H9 (cell line): ENCODE measurements at regions not wholly inside any gene's neighbourhood (a gene's known extent, or its start where the extent isn't known, plus 50 kb on each side); places are given as distances from the start of the nearest gene placed in this dataset.

Source experiments
- DNase-seq: peaks from one replicate; pipeline ENCODE4 v3.0.0-alpha.2; 2017
- H2AFZ ChIP-seq: one replicate; pipeline ENCODE4 v1.6.1; 2013; ENCODE audit warnings: mild to moderate bottlenecking, low read length, control low read depth, moderate library complexity
- H2AK5ac ChIP-seq: 2 replicates; pipeline ENCODE4 v1.6.1; 2013; ENCODE audit warnings: low read length, control low read depth, mixed read lengths; ENCODE audit not compliant: insufficient read length
- H2BK120ac ChIP-seq: one replicate; pipeline ENCODE4 v1.6.1; 2013; ENCODE audit warnings: low read depth, mild to moderate bottlenecking, low read length, control low read depth, inconsistent platforms; ENCODE audit not compliant: poor library complexity, severe bottlenecking
- H2BK12ac ChIP-seq: 2 replicates; pipeline ENCODE4 v1.6.1; 2013; ENCODE audit warnings: low read length, control low read depth, mixed read lengths, low read depth; ENCODE audit not compliant: insufficient read length
- H2BK15ac ChIP-seq: 2 replicates; pipeline ENCODE4 v1.6.1; 2013; ENCODE audit warnings: low read depth, low read length, control low read depth
- H2BK20ac ChIP-seq: one replicate; pipeline ENCODE4 v1.6.1; 2013; ENCODE audit warnings: low read depth, mild to moderate bottlenecking, low read length, control low read depth, inconsistent platforms; ENCODE audit not compliant: poor library complexity, severe bottlenecking
- H2BK5ac ChIP-seq: 2 replicates; pipeline ENCODE4 v1.6.1; 2013; ENCODE audit warnings: low read length, control low read depth, mixed read lengths; ENCODE audit not compliant: insufficient read length
- H3K14ac ChIP-seq: 2 replicates; pipeline ENCODE4 v1.6.1; 2013; ENCODE audit warnings: low read length, control low read depth; ENCODE audit not compliant: insufficient read depth
- H3K18ac ChIP-seq: 2 replicates; pipeline ENCODE4 v1.6.1; 2013; ENCODE audit warnings: low read depth, mild to moderate bottlenecking, mixed read lengths, low read length, control low read depth; ENCODE audit not compliant: insufficient read length
- H3K23ac ChIP-seq: 2 replicates; pipeline ENCODE4 v1.6.1; 2013; ENCODE audit warnings: low read length, control low read depth, mixed read lengths, low read depth; ENCODE audit not compliant: insufficient read length
- H3K23me2 ChIP-seq: 2 replicates; pipeline ENCODE4 v1.6.1; 2013; ENCODE audit warnings: low read depth, mild to moderate bottlenecking, mixed read lengths, low read length, control low read depth; ENCODE audit not compliant: insufficient read length, poor library complexity, severe bottlenecking
- H3K27ac ChIP-seq: 2 replicates; pipeline ENCODE4 v1.5.1; 2013; ENCODE audit warnings: low read length, control low read depth, mixed read lengths, low read depth; ENCODE audit not compliant: insufficient read length
- H3K27me3 ChIP-seq: 2 replicates; pipeline ENCODE4 v1.6.1; 2013; ENCODE audit warnings: low read length, control low read depth, inconsistent platforms; ENCODE audit not compliant: insufficient read depth
- H3K4ac ChIP-seq: 2 replicates; pipeline ENCODE4 v1.6.1; 2013; ENCODE audit warnings: low read depth, mild to moderate bottlenecking, control low read depth, inconsistent platforms, low read length, moderate library complexity
- H3K4me1 ChIP-seq: 2 replicates; pipeline ENCODE4 v1.6.1; 2013; ENCODE audit warnings: low read length, control low read depth, inconsistent platforms; ENCODE audit not compliant: insufficient read depth
- H3K4me2 ChIP-seq: 2 replicates; pipeline ENCODE4 v1.6.1; 2013; ENCODE audit warnings: low read length, control low read depth, mixed read lengths; ENCODE audit not compliant: insufficient read length, insufficient read depth
- H3K56ac ChIP-seq: 2 replicates; pipeline ENCODE4 v1.6.1; 2013; ENCODE audit warnings: low read depth, mild to moderate bottlenecking, mixed read lengths, low read length, control low read depth; ENCODE audit not compliant: insufficient read length
- H3K79me1 ChIP-seq: 2 replicates; pipeline ENCODE4 v1.6.1; 2013; ENCODE audit warnings: low read depth, mild to moderate bottlenecking, moderate library complexity, low read length, control low read depth, inconsistent platforms; ENCODE audit not compliant: insufficient read depth, poor library complexity, severe bottlenecking
- H3K79me2 ChIP-seq: 2 replicates; pipeline ENCODE4 v1.6.1; 2013; ENCODE audit warnings: low read length, control low read depth, inconsistent platforms; ENCODE audit not compliant: insufficient read depth
- H3K9ac ChIP-seq: 2 replicates; pipeline ENCODE4 v1.6.1; 2013; ENCODE audit warnings: low read length, control low read depth, mixed read lengths; ENCODE audit not compliant: insufficient read length; ENCODE audit errors: extremely low read depth
- H3K9me3 ChIP-seq: one replicate; pipeline ENCODE4 v1.6.1; 2013; ENCODE audit warnings: low read depth, low read length, inconsistent platforms; ENCODE audit not compliant: control insufficient read depth
- H3T11ph ChIP-seq: one replicate; pipeline ENCODE4 v1.6.1; 2013; ENCODE audit warnings: mild to moderate bottlenecking, low read length, control low read depth, inconsistent platforms
- H4K20me1 ChIP-seq: one replicate; pipeline ENCODE4 v1.6.1; 2013; ENCODE audit not compliant: control insufficient read depth, insufficient read length, insufficient read depth
- H4K5ac ChIP-seq: 2 replicates; pipeline ENCODE4 v1.6.1; 2013; ENCODE audit warnings: low read depth, mild to moderate bottlenecking, mixed read lengths, low read length, control low read depth; ENCODE audit not compliant: insufficient read length
- H4K8ac ChIP-seq: replicated peaks from 2 replicates; pipeline ENCODE4 v1.6.1; 2013; ENCODE audit warnings: low read length, control low read depth, mixed read lengths, low read depth; ENCODE audit not compliant: insufficient read length
- H4K91ac ChIP-seq: 2 replicates; pipeline ENCODE4 v1.6.1; 2013; ENCODE audit warnings: low read depth, mild to moderate bottlenecking, moderate library complexity, mixed read lengths, low read length, control low read depth; ENCODE audit not compliant: insufficient read length
- H3K27ac Mint-ChIP-seq, 3 experiments: 2 replicates in 2 of 3; 3 replicates in 1 of 3; pipeline ENCODE4 v1.8.0; 2020 to 2021; ENCODE audit warnings: mixed read lengths in 3 of 3, mild to moderate bottlenecking in 1 of 3, moderate library complexity in 1 of 3
- H3K27me3 Mint-ChIP-seq: 2 replicates; pipeline ENCODE4 v1.8.0; 2021; ENCODE audit warnings: low read depth, mild to moderate bottlenecking, moderate library complexity, mixed read lengths
- H3K36me3 Mint-ChIP-seq, 3 experiments: 2 replicates in 2 of 3; 3 replicates in 1 of 3; pipeline ENCODE4 v1.8.0; 2020 to 2021; ENCODE audit warnings: low read depth in 3 of 3, mixed read lengths in 3 of 3; ENCODE audit not compliant: insufficient read depth in 1 of 3
- H3K4me1 Mint-ChIP-seq, 2 experiments: 2 replicates each; pipeline ENCODE4 v1.8.0; 2020; ENCODE audit warnings: mixed read lengths in 2 of 2
- H3K4me3 Mint-ChIP-seq, 2 experiments: 2 replicates in 1 of 2; 3 replicates in 1 of 2; pipeline ENCODE4 v1.8.0; 2020 to 2021; ENCODE audit warnings: mild to moderate bottlenecking in 2 of 2, mixed read lengths in 2 of 2, moderate library complexity in 1 of 2
- H3K9me3 Mint-ChIP-seq, 2 experiments: 2 replicates in 1 of 2; 3 replicates in 1 of 2; pipeline ENCODE4 v1.8.0; 2020; ENCODE audit warnings: mild to moderate bottlenecking in 2 of 2, mixed read lengths in 2 of 2, moderate library complexity in 1 of 2
- WGBS: extraction: QIAGEN DNeasy Blood & Tissue Kit; methylation state at CpG from one replicate; pipeline ENCODE4 v1.1.7; 2013; ENCODE audit warnings: missing lambda C conversion rate, low lambda C conversion rate, mixed read lengths; ENCODE audit not compliant: insufficient read length; ENCODE audit errors: extremely low coverage; 5-methylcytosine and 5-hydroxymethylcytosine counted together
- TF ChIP-seq, protein P1 (sequence below): fragments of 200-600 bp; sonication (generic); conservative IDR thresholded peaks from 3 replicates; pipeline ENCODE4 v1.8.0; 2021; ENCODE audit warnings: antibody characterized with exemption, mild to moderate bottlenecking

DNA sequence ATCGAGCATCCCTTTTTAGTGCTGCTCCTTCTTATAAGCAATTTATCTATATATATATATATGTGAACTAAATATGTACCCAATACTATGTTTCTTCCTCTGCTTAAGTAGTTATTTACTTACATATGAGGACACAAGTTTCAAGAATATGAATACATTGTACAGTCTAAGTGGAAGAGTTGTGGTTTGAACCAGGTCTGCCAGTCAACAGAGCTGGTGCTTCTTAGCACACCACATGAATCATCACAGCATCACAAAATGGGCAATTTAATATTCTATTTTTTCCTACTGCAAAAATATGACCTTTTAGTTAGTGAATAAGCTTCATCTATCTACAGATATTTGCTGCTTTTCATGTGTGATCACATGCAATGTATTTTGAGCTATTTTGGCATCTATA, 64.4 kb upstream of the SPAG16 start:
- H3K9ac ChIP-seq, result no peak overlapping the region
- H3K4me3 Mint-ChIP-seq, result no peak overlapping the region
- no peaks in the 10 kb centered on the region for H3K23me2 ChIP-seq
- no peak overlapping the region for H3K27ac Mint-ChIP-seq
- H3K4me1 Mint-ChIP-seq, result peaks cover 9% of the 10 kb centered on the region in 2 experiments
- no peak overlapping the region for H3K4me2 ChIP-seq
- no peaks in the 10 kb centered on the region for H3K4me1 ChIP-seq
- H4K8ac ChIP-seq, result no peak overlapping the region
- no peak overlapping the region for H2BK12ac ChIP-seq
- no peak overlapping the region for H4K91ac ChIP-seq
- no peaks in the 10 kb centered on the region for H4K20me1 ChIP-seq
- TF ChIP-seq, protein P1, sequence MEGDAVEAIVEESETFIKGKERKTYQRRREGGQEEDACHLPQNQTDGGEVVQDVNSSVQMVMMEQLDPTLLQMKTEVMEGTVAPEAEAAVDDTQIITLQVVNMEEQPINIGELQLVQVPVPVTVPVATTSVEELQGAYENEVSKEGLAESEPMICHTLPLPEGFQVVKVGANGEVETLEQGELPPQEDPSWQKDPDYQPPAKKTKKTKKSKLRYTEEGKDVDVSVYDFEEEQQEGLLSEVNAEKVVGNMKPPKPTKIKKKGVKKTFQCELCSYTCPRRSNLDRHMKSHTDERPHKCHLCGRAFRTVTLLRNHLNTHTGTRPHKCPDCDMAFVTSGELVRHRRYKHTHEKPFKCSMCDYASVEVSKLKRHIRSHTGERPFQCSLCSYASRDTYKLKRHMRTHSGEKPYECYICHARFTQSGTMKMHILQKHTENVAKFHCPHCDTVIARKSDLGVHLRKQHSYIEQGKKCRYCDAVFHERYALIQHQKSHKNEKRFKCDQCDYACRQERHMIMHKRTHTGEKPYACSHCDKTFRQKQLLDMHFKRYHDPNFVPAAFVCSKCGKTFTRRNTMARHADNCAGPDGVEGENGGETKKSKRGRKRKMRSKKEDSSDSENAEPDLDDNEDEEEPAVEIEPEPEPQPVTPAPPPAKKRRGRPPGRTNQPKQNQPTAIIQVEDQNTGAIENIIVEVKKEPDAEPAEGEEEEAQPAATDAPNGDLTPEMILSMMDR, result no peak
- DNase-seq, result no peak
- H2BK120ac ChIP-seq, result no peak overlapping the region
- no peak overlapping the region for H3K4ac ChIP-seq
- no peaks in the 10 kb centered on the region for H3K79me2 ChIP-seq
- H3K79me1 ChIP-seq, result no peaks in the 10 kb centered on the region
- H4K5ac ChIP-seq, result no peak overlapping the region
- no peak overlapping the region for H3T11ph ChIP-seq
- no peak overlapping the region for H3K23ac ChIP-seq
- no peaks in the 10 kb centered on the region for H3K9me3 Mint-ChIP-seq
- no peaks in the 10 kb centered on the region for H3K36me3 Mint-ChIP-seq
- no peaks in the 10 kb centered on the region for H3K27me3 Mint-ChIP-seq
- H2AFZ ChIP-seq, result no peak overlapping the region
- no peaks in the 10 kb centered on the region for H3K27me3 ChIP-seq
- H3K18ac ChIP-seq, result no peak overlapping the region
- H2AK5ac ChIP-seq, result no peak overlapping the region
- no peak overlapping the region for H3K14ac ChIP-seq
- no CpG with 5 or more reads among the region's 1 CpG for WGBS
- no peak overlapping the region for H2BK5ac ChIP-seq
- H2BK20ac ChIP-seq, result no peak overlapping the region
- H3K27ac ChIP-seq, result no peak overlapping the region
- H2BK15ac ChIP-seq, result no peak overlapping the region
- H3K9me3 ChIP-seq, result no peaks in the 10 kb centered on the region
- no peak overlapping the region for H3K56ac ChIP-seq
